ENCODE measurements at regions not wholly inside any gene's neighbourhood (a gene's known extent, or its start where the extent isn't known, plus 50 kb on each side); places are given as distances from the start of the nearest gene placed in this dataset.

- Histone ChIP-seq H3K36me3 (ENCODE audit: control insufficient read depth, insufficient read depth, low read length) (no peaks in the 10 kb centered on the region), H3K27me3 (ENCODE audit: control insufficient read depth, insufficient read depth, low read length) (no peaks in the 10 kb centered on the region), H3K4me3 (ENCODE audit: low read depth, low read length) (no peak overlapping the region)
- POLR2A ChIA-PET, result no interaction called here
- no peak for DNase-seq (ENCODE audit: low read depth)
- no peak for TF ChIP-seq CTCF (IDR thresholded peaks at IDR 0.05; ENCODE audit: insufficient read depth, low read depth, low read length)
- CTCF ChIA-PET, result interaction anchor here (1.1 kb wide), 1 partner anchor 11 kb away, joined by 3 read pairs; no protein-coding TSS in a partner anchor
These were observed 315.9 kb downstream of the GPD2 start for GRCh38 chr2:156752042-156752441.

DNA sequence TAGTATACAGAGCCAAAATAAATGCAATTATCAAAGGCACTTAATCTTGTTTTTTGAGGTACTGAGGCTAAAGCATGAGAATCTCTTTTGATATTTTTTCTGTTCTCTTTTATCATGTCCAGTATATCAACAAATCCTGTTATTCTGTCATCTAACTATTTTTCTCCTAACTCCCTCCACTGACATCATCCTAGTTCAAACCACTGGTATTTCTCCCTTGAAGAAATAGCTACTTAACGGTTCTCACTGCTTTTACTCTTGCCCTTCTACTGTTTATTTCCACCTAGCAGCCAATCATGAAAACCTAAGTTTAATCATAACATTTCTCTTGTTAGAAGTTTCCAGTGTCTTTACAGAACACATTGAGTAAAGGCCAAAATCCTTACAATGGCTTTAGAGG, 317.6 kb downstream of the GPD2 start:
- Histone ChIP-seq H3K4me3 (ENCODE audit: low read depth, low read length) (no peak overlapping the region), H3K36me3 (ENCODE audit: control insufficient read depth, insufficient read depth, low read length) (no peaks in the 10 kb centered on the region), H3K27me3 (ENCODE audit: control insufficient read depth, insufficient read depth, low read length) (no peaks in the 10 kb centered on the region)
- TF ChIP-seq CTCF (IDR thresholded peaks at IDR 0.05; ENCODE audit: insufficient read depth, low read depth, low read length), result no peak
- ChIA-PET POLR2A (no interaction called here), CTCF (no interaction called here)
- no peak for DNase-seq (ENCODE audit: low read depth)

GRCh38 chr2:156756516-156756915, 320.3 kb downstream of the GPD2 start:
- DNase-seq (ENCODE audit: low read depth), result no peak
- no peak for TF ChIP-seq CTCF (IDR thresholded peaks at IDR 0.05; ENCODE audit: insufficient read depth, low read depth, low read length)
- Histone ChIP-seq H3K27me3 (ENCODE audit: control insufficient read depth, insufficient read depth, low read length) (no peaks in the 10 kb centered on the region), H3K4me3 (ENCODE audit: low read depth, low read length) (no peak overlapping the region), H3K36me3 (ENCODE audit: control insufficient read depth, insufficient read depth, low read length) (no peaks in the 10 kb centered on the region)
- POLR2A ChIA-PET, result no interaction called here
- CTCF ChIA-PET, result interaction anchor here (0.7 kb wide), 1 partner anchor 173 kb away, joined by 3 read pairs; no protein-coding TSS in a partner anchor

- Histone ChIP-seq H3K27me3 (ENCODE audit: control insufficient read depth, insufficient read depth, low read length) (no peaks in the 10 kb centered on the region), H3K36me3 (ENCODE audit: control insufficient read depth, insufficient read depth, low read length) (no peaks in the 10 kb centered on the region), H3K4me3 (ENCODE audit: low read depth, low read length) (no peak overlapping the region)
- DNase-seq (ENCODE audit: low read depth), result no peak
- no peak for TF ChIP-seq CTCF (IDR thresholded peaks at IDR 0.05; ENCODE audit: insufficient read depth, low read depth, low read length)
- ChIA-PET POLR2A (no interaction called here), CTCF (interaction anchor here (1.3 kb wide), 1 partner anchor 10 kb away, joined by 3 read pairs; no protein-coding TSS in a partner anchor)
These were observed 327.0 kb downstream of the GPD2 start for GRCh38 chr2:156763174-156763573.

DNA sequence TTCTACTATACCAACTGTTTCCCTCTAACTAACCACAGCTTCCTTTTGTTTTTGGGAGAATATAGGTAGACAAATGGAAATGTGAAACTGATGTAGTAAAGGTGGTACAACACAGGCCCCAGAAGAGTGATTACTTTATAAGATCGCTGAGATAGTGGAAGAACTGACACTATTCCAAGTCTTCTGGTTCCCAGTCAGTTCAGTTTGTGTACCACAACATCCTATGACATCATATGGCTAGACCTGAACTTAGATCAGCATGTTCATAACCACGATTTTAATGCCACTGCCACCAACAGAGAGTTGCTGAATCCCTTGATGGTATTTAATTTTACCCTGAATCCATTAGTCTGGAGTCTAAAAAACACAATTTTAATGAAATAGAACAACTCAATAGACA, 328.9 kb downstream of the GPD2 start:
- ChIA-PET POLR2A (no interaction called here), CTCF (no interaction called here)
- no peak for TF ChIP-seq CTCF (IDR thresholded peaks at IDR 0.05; ENCODE audit: insufficient read depth, low read depth, low read length)
- Histone ChIP-seq H3K27me3 (ENCODE audit: control insufficient read depth, insufficient read depth, low read length) (no peaks in the 10 kb centered on the region), H3K4me3 (ENCODE audit: low read depth, low read length) (no peak overlapping the region), H3K36me3 (ENCODE audit: control insufficient read depth, insufficient read depth, low read length) (no peaks in the 10 kb centered on the region)
- DNase-seq (ENCODE audit: low read depth), result no peak

Measured in BJ (cell line).